NCI-H1105 (cell line): ENCODE measurements at regions not wholly inside any gene's neighbourhood (a gene's known extent, or its start where the extent isn't known, plus 50 kb on each side); places are given as distances from the start of the nearest gene placed in this dataset.
"Not testable (repeated sequence)": the region's sequence is repeated elsewhere in the genome, so short reads cannot be mapped to it uniquely, and the experiment has no call there.

ENCODE experiments used
- DNase-seq: peaks from one replicate; lab custom pipeline; 2025; lab: John Stamatoyannopoulos, UW

- not testable (repeated sequence) for DNase-seq
These were observed 53.0 kb upstream of the C1QTNF3 start for GRCh38 chr5:34096033-34096432.

GRCh38 chr5:34099891-34100290 is 56.9 kb upstream of the C1QTNF3 start:
- not testable (repeated sequence) for DNase-seq

- not testable (repeated sequence) for DNase-seq
These were observed 58.6 kb upstream of the C1QTNF3 start for GRCh38 chr5:34101567-34101966.

GRCh38 chr5:34108897-34109296 is 65.9 kb upstream of the C1QTNF3 start:
- not testable (repeated sequence) for DNase-seq

GRCh38 chr5:34124280-34124679 is 81.3 kb upstream of the C1QTNF3 start:
- not testable (repeated sequence) for DNase-seq

GRCh38 chr5:34125354-34125753 is 82.3 kb upstream of the C1QTNF3 start:
- DNase-seq: not testable (repeated sequence)

GRCh38 chr5:34126741-34127140 is 83.7 kb upstream of the C1QTNF3 start:
- not testable (repeated sequence) for DNase-seq

GRCh38 chr5:34127818-34128217 is 84.8 kb upstream of the C1QTNF3 start:
- DNase-seq: not testable (repeated sequence)

- DNase-seq: not testable (repeated sequence)
These were observed 85.9 kb upstream of the C1QTNF3 start for GRCh38 chr5:34128890-34129289.

- not testable (repeated sequence) for DNase-seq
These were observed 112.0 kb upstream of the C1QTNF3 start for GRCh38 chr5:34154988-34155387.

- DNase-seq: not testable (repeated sequence)
These were observed 113.8 kb upstream of the C1QTNF3 start for GRCh38 chr5:34156703-34157414.

GRCh38 chr5:34160904-34161303 is 117.9 kb upstream of the C1QTNF3 start:
- DNase-seq: not testable (repeated sequence)

GRCh38 chr5:34171398-34171797 is 128.4 kb upstream of the C1QTNF3 start:
- not testable (repeated sequence) for DNase-seq

GRCh38 chr5:34179453-34180190 is 136.6 kb upstream of the C1QTNF3 start:
- DNase-seq: not testable (repeated sequence)

GRCh38 chr5:34180225-34180624 is 137.2 kb upstream of the C1QTNF3 start:
- DNase-seq: not testable (repeated sequence)

- not testable (repeated sequence) for DNase-seq
These were observed 138.1 kb upstream of the C1QTNF3 start for GRCh38 chr5:34180940-34181614.

GRCh38 chr5:34185005-34185404 is 142.0 kb upstream of the C1QTNF3 start:
- DNase-seq: not testable (repeated sequence)

- not testable (repeated sequence) for DNase-seq
These were observed 142.6 kb upstream of the C1QTNF3 start for GRCh38 chr5:34185572-34185971.

- not testable (repeated sequence) for DNase-seq
These were observed 143.1 kb upstream of the C1QTNF3 start for GRCh38 chr5:34186108-34186507.

GRCh38 chr5:34186865-34187264 is 143.9 kb upstream of the C1QTNF3 start:
- DNase-seq: not testable (repeated sequence)

- DNase-seq: not testable (repeated sequence)
These were observed 144.4 kb upstream of the C1QTNF3 start for GRCh38 chr5:34187441-34187840.

GRCh38 chr5:34188001-34188822 is 145.2 kb upstream of the C1QTNF3 start:
- not testable (repeated sequence) for DNase-seq
